ENCODE measurements at regions not wholly inside any gene's neighbourhood (a gene's known extent, or its start where the extent isn't known, plus 50 kb on each side); places are given as distances from the start of the nearest gene placed in this dataset.

- no peak for TF ChIP-seq MAX (IDR thresholded peaks at IDR 0.05)
- TF ChIP-seq YY1 (IDR thresholded peaks at IDR 0.05; ENCODE audit: low read depth): no peak
- TF ChIP-seq NFIC (IDR thresholded peaks at IDR 0.05): no peak
Measured at GRCh38 chr12:127054531-127054930, 1212.4 kb upstream of the TMEM132C start.
